ENCODE measurements at regions not wholly inside any gene's neighbourhood (a gene's known extent, or its start where the extent isn't known, plus 50 kb on each side); places are given as distances from the start of the nearest gene placed in this dataset.
"Not testable (repeated sequence)": the region's sequence is repeated elsewhere in the genome, so short reads cannot be mapped to it uniquely, and the experiment has no call there.

- ATAC-seq (ENCODE audit: low read depth) (no peak), DNase-seq (ENCODE audit: low spot score) (no peak)
- no peak for TF ChIP-seq CTCF (IDR thresholded peaks at IDR 0.05; ENCODE audit: poor library complexity, severe bottlenecking)
- no peak overlapping the region for H3K27ac ChIP-seq (ENCODE audit: poor library complexity, severe bottlenecking)
- H3K4me1 ChIP-seq (ENCODE audit: insufficient read depth, poor library complexity, severe bottlenecking), result peaks cover 12% of the 10 kb centered on the region
- no peak overlapping the region for H3K4me3 ChIP-seq (ENCODE audit: severe bottlenecking)
- H3K9me3 ChIP-seq (ENCODE audit: severe bottlenecking), result no peaks in the 10 kb centered on the region
- H3K36me3 ChIP-seq (ENCODE audit: low read depth), result no peaks in the 10 kb centered on the region
- H3K27me3 ChIP-seq (ENCODE audit: insufficient read depth, poor library complexity, severe bottlenecking), result no peaks in the 10 kb centered on the region
Observed at GRCh38 chr22:40108396-40108795, 69.3 kb upstream of the TNRC6B start.

- H3K4me1 ChIP-seq (ENCODE audit: insufficient read depth, poor library complexity, severe bottlenecking), result peaks cover 12% of the 10 kb centered on the region
- DNase-seq (ENCODE audit: low spot score); H3K27me3 ChIP-seq (ENCODE audit: insufficient read depth, poor library complexity, severe bottlenecking); H3K9me3 ChIP-seq (ENCODE audit: severe bottlenecking); ATAC-seq (ENCODE audit: low read depth); H3K36me3 ChIP-seq (ENCODE audit: low read depth); H3K27ac ChIP-seq (ENCODE audit: poor library complexity, severe bottlenecking); H3K4me3 ChIP-seq (ENCODE audit: severe bottlenecking): not testable (repeated sequence)
Observed at GRCh38 chr22:40108926-40109325, 68.8 kb upstream of the TNRC6B start.

GRCh38 chr22:40111451-40111850, 66.3 kb upstream of the TNRC6B start:
- ATAC-seq (ENCODE audit: low read depth) (no peak), DNase-seq (ENCODE audit: low spot score) (no peak)
- Histone ChIP-seq H3K9me3 (ENCODE audit: severe bottlenecking) (no peaks in the 10 kb centered on the region), H3K4me3 (ENCODE audit: severe bottlenecking) (no peak overlapping the region), H3K27me3 (ENCODE audit: insufficient read depth, poor library complexity, severe bottlenecking) (no peaks in the 10 kb centered on the region), H3K27ac (ENCODE audit: poor library complexity, severe bottlenecking) (no peak overlapping the region), H3K36me3 (ENCODE audit: low read depth) (no peaks in the 10 kb centered on the region), H3K4me1 (ENCODE audit: insufficient read depth, poor library complexity, severe bottlenecking) (peaks cover 12% of the 10 kb centered on the region)
- TF ChIP-seq CTCF (IDR thresholded peaks at IDR 0.05; ENCODE audit: poor library complexity, severe bottlenecking), result no peak

GRCh38 chr22:40112595-40112994, 65.1 kb upstream of the TNRC6B start:
- Histone ChIP-seq H3K4me1 (ENCODE audit: insufficient read depth, poor library complexity, severe bottlenecking) (peaks cover 2% of the 10 kb centered on the region), H3K27me3 (ENCODE audit: insufficient read depth, poor library complexity, severe bottlenecking) (no peaks in the 10 kb centered on the region), H3K27ac (ENCODE audit: poor library complexity, severe bottlenecking) (no peak overlapping the region), H3K9me3 (ENCODE audit: severe bottlenecking) (no peaks in the 10 kb centered on the region), H3K4me3 (ENCODE audit: severe bottlenecking) (no peak overlapping the region), H3K36me3 (ENCODE audit: low read depth) (no peaks in the 10 kb centered on the region)
- no peak for ATAC-seq (ENCODE audit: low read depth)
- TF ChIP-seq CTCF (IDR thresholded peaks at IDR 0.05; ENCODE audit: poor library complexity, severe bottlenecking), result no peak
- DNase-seq (ENCODE audit: low spot score), result no peak

GRCh38 chr22:40113696-40114095, 64.0 kb upstream of the TNRC6B start:
- no peak for TF ChIP-seq CTCF (IDR thresholded peaks at IDR 0.05; ENCODE audit: poor library complexity, severe bottlenecking)
- Histone ChIP-seq H3K27ac (ENCODE audit: poor library complexity, severe bottlenecking) (no peak overlapping the region), H3K4me3 (ENCODE audit: severe bottlenecking) (no peak overlapping the region), H3K9me3 (ENCODE audit: severe bottlenecking) (no peaks in the 10 kb centered on the region), H3K4me1 (ENCODE audit: insufficient read depth, poor library complexity, severe bottlenecking) (no peaks in the 10 kb centered on the region), H3K36me3 (ENCODE audit: low read depth) (no peaks in the 10 kb centered on the region), H3K27me3 (ENCODE audit: insufficient read depth, poor library complexity, severe bottlenecking) (no peaks in the 10 kb centered on the region)
- ATAC-seq (ENCODE audit: low read depth), result no peak
- no peak for DNase-seq (ENCODE audit: low spot score)
